ENCODE measurements at regions not wholly inside any gene's neighbourhood (a gene's known extent, or its start where the extent isn't known, plus 50 kb on each side); places are given as distances from the start of the nearest gene placed in this dataset.

- no peak for TF ChIP-seq CTCF (IDR thresholded peaks at IDR 0.05; ENCODE audit: borderline replicate concordance)
- Histone ChIP-seq H3K4me3 (no peak overlapping the region), H3K36me3 (no peaks in the 10 kb centered on the region), H3K4me1 (no peaks in the 10 kb centered on the region), H3K27me3 (ENCODE audit: low read depth) (no peaks in the 10 kb centered on the region), H3K27ac (replicated peaks) (no peak overlapping the region), H3K9me3 (replicated peaks) (no peaks in the 10 kb centered on the region)
- intact Hi-C loops (cut with micrococcal nuclease), result no loop called here
- no peak for DNase-seq
Measured at GRCh38 chr4:136088211-136088867, 1444.0 kb downstream of the PCDH18 start.

DNA sequence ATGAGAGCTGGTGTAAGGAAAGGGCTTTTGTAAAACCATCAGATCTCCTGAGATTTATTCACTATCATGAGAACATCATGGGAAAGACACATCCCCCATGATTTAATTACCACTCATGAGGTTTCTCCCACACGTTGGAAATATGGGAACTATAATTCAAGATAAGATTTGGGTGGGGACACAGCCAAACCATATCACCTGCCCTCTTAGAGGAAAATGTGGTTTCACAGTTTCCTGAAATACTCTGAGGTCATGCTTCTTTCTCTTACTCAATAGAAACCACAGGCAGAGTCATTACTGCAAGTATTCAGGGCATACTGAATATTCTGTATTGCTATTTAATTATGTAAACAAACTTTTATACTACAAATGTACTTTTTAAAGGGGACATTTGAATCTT, 1453.3 kb downstream of the PCDH18 start:
- H3K4me3 ChIP-seq, result no peak overlapping the region
- intact Hi-C loops (cut with micrococcal nuclease), result no loop called here
- TF ChIP-seq CTCF (IDR thresholded peaks at IDR 0.05; ENCODE audit: borderline replicate concordance), result no peak
- H3K9me3 ChIP-seq (replicated peaks), result no peaks in the 10 kb centered on the region
- no peak for DNase-seq
- no peak overlapping the region for H3K27ac ChIP-seq (replicated peaks)
- H3K36me3 ChIP-seq, result no peaks in the 10 kb centered on the region
- no peaks in the 10 kb centered on the region for H3K27me3 ChIP-seq (ENCODE audit: low read depth)
- no peaks in the 10 kb centered on the region for H3K4me1 ChIP-seq

GRCh38 chr4:136056748-136057147, 1475.5 kb downstream of the PCDH18 start:
- H3K4me3 ChIP-seq, result no peak overlapping the region
- H3K9me3 ChIP-seq (replicated peaks), result no peaks in the 10 kb centered on the region
- DNase-seq, result no peak
- no peaks in the 10 kb centered on the region for H3K27me3 ChIP-seq (ENCODE audit: low read depth)
- intact Hi-C loops (cut with micrococcal nuclease), result no loop called here
- H3K36me3 ChIP-seq, result no peaks in the 10 kb centered on the region
- H3K4me1 ChIP-seq, result no peaks in the 10 kb centered on the region
- H3K27ac ChIP-seq (replicated peaks), result no peak overlapping the region
- TF ChIP-seq CTCF (IDR thresholded peaks at IDR 0.05; ENCODE audit: borderline replicate concordance), result no peak

- Histone ChIP-seq H3K27ac (replicated peaks) (no peak overlapping the region), H3K4me3 (no peak overlapping the region), H3K9me3 (replicated peaks) (no peaks in the 10 kb centered on the region), H3K27me3 (ENCODE audit: low read depth) (no peaks in the 10 kb centered on the region), H3K4me1 (no peaks in the 10 kb centered on the region), H3K36me3 (no peaks in the 10 kb centered on the region)
- no peak for DNase-seq
- intact Hi-C loops (cut with micrococcal nuclease), result no loop called here
- TF ChIP-seq CTCF (IDR thresholded peaks at IDR 0.05; ENCODE audit: borderline replicate concordance), result no peak
Measured at GRCh38 chr4:136055360-136055759, 1476.9 kb downstream of the PCDH18 start.

DNA sequence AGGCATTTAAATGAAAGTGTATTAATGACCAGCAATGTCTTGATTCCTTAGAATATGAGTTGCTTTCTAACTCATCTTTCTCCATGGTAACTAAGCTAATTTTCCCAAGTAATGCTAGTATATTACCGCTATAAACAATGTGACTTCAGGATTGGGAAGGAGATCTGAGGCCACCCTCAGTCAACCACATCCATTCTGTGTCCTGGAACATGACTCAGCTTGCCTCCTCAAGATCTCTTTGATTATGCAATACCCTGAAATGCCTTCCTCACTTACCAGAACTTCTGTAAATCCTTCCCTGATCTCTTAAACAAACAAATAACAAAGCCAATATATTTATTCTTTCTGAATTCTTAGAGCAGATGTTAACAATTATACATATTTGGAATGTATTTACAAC, 1495.5 kb downstream of the PCDH18 start:
- Histone ChIP-seq H3K4me3 (no peak overlapping the region), H3K4me1 (no peaks in the 10 kb centered on the region), H3K27ac (replicated peaks) (no peak overlapping the region), H3K9me3 (replicated peaks) (no peaks in the 10 kb centered on the region), H3K27me3 (ENCODE audit: low read depth) (no peaks in the 10 kb centered on the region), H3K36me3 (no peaks in the 10 kb centered on the region)
- intact Hi-C loops (cut with micrococcal nuclease), result no loop called here
- DNase-seq, result no peak
- no peak for TF ChIP-seq CTCF (IDR thresholded peaks at IDR 0.05; ENCODE audit: borderline replicate concordance)
